HG03095 (cell line): ENCODE measurements at regions not wholly inside any gene's neighbourhood (a gene's known extent, or its start where the extent isn't known, plus 50 kb on each side); places are given as distances from the start of the nearest gene placed in this dataset.

Source experiments
- ATAC-seq: cut with Tn5 transposase; IDR thresholded peaks from one replicate; pipeline ENCODE4 v1.9.1; 2021; ENCODE audit warnings: moderate library complexity; ENCODE audit not compliant: unreplicated experiment

GRCh38 chr17:15177343-15177742, 87.8 kb downstream of the PMP22 start:
- no peak for ATAC-seq

GRCh38 chr17:15175356-15175755, 89.8 kb downstream of the PMP22 start:
- ATAC-seq: no peak

GRCh38 chr17:15171167-15172047, 93.7 kb downstream of the PMP22 start:
- no peak for ATAC-seq

GRCh38 chr17:15169676-15170075, 95.5 kb downstream of the PMP22 start:
- ATAC-seq: no peak

- ATAC-seq: no peak
Measured at GRCh38 chr17:15168379-15168778, 96.7 kb downstream of the PMP22 start.

DNA sequence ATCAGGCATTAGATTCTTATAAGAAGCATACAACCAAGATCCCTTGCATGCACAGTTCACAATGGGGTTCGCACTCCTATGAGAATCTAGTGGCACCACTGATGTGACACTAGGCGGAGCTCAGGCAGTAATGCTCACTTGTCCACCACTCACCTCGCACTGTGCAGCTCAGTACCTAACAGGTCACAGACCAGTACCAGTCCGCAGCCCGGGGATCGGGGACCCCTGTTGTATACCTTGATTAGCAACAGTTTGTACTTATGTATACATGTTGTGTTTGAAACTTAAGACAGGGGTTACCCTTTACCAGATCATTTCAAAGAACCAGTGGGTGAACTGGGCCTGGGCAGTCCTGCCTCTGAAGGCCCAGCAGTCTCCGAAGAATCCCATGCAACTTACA, 103.7 kb downstream of the PMP22 start:
- ATAC-seq: no peak

DNA sequence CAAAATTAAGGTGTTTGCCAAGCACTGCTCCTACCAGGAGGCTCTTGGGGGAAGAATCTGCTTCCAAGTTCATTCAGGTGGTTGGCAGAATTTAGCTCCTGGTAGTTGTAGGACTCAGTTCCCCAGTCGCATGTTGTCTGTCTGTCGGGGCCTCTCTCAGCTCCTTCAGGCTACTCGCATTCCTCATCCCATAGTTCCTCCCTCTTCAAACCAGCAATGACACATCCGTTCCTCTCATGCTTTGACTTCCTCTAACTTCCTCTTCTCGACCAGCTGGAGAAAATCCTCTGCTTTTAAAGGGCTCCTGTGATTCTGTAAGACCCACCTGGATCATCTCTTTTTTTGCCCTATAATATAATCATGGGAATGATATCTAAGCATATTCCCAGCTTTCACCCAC, 108.1 kb downstream of the PMP22 start:
- no peak for ATAC-seq

DNA sequence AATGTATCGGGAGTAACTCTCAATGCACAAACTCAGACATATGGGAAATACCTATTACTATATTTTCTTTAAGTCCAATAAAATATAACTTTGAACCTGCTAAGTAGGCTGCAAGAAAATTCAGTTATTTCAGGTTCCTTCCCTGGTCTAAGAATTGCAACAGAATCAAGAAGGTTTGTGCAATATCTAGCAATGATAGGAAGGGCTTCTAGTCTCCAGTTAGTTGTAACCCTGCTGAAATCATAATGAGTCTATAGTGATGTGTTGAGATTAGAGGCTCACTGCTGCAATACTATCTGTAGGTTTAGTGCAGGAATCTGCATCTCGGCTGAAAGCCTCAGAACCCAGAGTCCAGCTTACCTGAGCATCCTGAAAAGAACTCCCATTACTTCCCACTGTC, 110.5 kb downstream of the PMP22 start:
- no peak for ATAC-seq

- no peak for ATAC-seq
Measured at GRCh38 chr17:15145621-15146020, 119.5 kb downstream of the PMP22 start.

GRCh38 chr17:15143524-15143923, 121.6 kb downstream of the PMP22 start:
- no peak for ATAC-seq

DNA sequence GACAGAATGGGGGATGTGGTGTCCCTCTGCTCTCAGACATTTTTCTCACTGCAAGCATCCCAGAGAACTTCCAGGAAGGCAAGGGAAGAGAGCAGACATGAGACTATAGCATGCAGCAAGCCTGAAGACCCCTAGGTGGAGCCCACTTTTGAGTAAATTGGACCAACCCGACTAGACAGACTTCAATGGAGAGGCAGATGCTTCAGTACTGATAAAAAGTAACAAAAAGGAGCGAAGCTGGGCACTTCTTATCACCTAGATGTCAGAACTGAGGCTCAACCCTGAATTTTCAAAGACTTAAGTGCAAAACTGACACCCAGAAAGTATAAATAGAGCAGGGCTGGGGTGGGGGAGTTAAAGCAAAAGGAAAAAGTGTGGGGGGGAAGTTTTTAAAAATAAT, 130.8 kb downstream of the PMP22 start:
- ATAC-seq: no peak

DNA sequence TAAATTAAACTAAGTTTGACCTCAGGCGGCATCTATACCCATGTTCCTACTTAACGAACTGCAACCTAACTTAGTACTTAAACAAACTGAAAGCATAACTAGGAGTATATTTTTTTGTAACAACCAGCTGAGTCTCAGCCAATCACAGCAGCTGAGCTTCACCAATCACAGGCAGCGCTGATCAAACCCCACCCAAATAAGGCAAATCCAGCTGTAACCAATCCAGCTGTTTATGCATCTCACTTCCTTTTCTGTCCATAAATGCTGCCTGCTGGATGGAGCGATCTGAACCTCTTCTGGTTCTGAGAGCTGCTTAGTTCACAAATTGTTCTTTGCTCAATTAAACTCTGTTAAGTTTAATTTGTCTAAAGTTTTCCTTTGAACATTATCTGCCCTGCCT, 131.3 kb downstream of the PMP22 start:
- ATAC-seq: no peak

GRCh38 chr17:15133143-15133542, 132.0 kb downstream of the PMP22 start:
- no peak for ATAC-seq

DNA sequence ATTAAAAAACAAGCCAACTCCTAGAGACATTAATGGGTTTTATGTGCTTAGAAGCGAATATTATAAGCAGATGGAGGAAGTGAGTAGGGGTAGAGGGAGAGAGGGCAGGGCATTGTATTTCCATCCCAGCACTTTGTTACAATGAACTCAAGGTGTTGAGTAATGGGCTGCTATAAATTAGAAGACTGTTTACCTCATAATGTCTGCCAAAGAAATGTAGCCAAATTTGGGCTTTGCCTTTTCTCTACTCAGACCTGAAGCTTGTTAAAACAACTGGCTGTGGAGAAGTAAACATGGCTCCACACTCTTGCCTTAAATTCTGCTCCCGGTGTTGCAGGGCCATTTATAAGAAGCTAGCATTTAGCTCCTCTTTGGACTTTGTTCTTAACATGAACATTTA, 134.7 kb downstream of the PMP22 start:
- ATAC-seq: no peak

DNA sequence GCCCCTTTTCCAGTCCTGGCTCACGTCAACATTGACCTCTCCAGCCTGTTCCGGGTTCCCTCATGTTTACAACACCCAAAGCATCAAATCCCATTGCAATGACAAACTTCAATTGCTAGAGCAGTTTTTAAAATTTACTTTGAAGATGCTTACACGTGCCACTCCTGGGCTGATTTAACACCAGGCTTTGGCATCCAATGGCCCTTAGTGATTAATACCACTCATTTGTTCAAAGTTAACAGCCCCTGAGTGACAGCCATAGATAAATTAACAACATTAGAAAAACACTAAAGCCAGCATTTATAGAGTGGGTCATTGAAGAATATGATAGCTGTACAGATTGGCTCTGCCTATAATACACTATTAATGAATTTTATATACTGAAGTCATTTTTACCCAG, 135.1 kb downstream of the PMP22 start:
- no peak for ATAC-seq

- ATAC-seq: no peak
Measured at GRCh38 chr17:15124746-15125145, 140.4 kb downstream of the PMP22 start.

GRCh38 chr17:15124264-15124595, 140.9 kb downstream of the PMP22 start:
- ATAC-seq: no peak

- ATAC-seq: no peak
Measured at GRCh38 chr17:15123593-15124263, 141.4 kb downstream of the PMP22 start.

GRCh38 chr17:15122857-15123256, 142.3 kb downstream of the PMP22 start:
- ATAC-seq: no peak

- ATAC-seq: no peak
Measured at GRCh38 chr17:15121426-15121825, 143.7 kb downstream of the PMP22 start.

GRCh38 chr17:15119968-15120367, 145.2 kb downstream of the PMP22 start:
- no peak for ATAC-seq

GRCh38 chr17:15117239-15117638, 147.9 kb downstream of the PMP22 start:
- no peak for ATAC-seq
